ENCODE measurements at regions not wholly inside any gene's neighbourhood (a gene's known extent, or its start where the extent isn't known, plus 50 kb on each side); places are given as distances from the start of the nearest gene placed in this dataset.
"Not testable (repeated sequence)": the region's sequence is repeated elsewhere in the genome, so short reads cannot be mapped to it uniquely, and the experiment has no call there.

GRCh38 chr12:114194956-114195355 lies 211.0 kb downstream of the TBX5 start:
- POLR2A ChIA-PET: no interaction called here
- CTCF ChIA-PET: no interaction called here

GRCh38 chr12:114194066-114194465 lies 211.9 kb downstream of the TBX5 start:
- POLR2A ChIA-PET: no interaction called here
- CTCF ChIA-PET: no interaction called here

- ChIA-PET POLR2A (no interaction called here), CTCF (no interaction called here)
These were observed 212.5 kb downstream of the TBX5 start for GRCh38 chr12:114193474-114193873.

- CTCF ChIA-PET: no interaction called here
- POLR2A ChIA-PET: no interaction called here
These were observed 213.4 kb downstream of the TBX5 start for GRCh38 chr12:114192549-114192948.

GRCh38 chr12:114192013-114192412 lies 213.9 kb downstream of the TBX5 start:
- CTCF ChIA-PET: no interaction called here
- POLR2A ChIA-PET: no interaction called here

GRCh38 chr12:114191581-114191980 lies 214.4 kb downstream of the TBX5 start:
- CTCF ChIA-PET: no interaction called here
- POLR2A ChIA-PET: no interaction called here

- CTCF ChIA-PET: no interaction called here
- POLR2A ChIA-PET: no interaction called here
These were observed 215.0 kb downstream of the TBX5 start for GRCh38 chr12:114190971-114191370.

- ChIA-PET POLR2A (no interaction called here), CTCF (no interaction called here)
These were observed 216.7 kb downstream of the TBX5 start for GRCh38 chr12:114189266-114189665.

GRCh38 chr12:114186241-114187002 lies 219.5 kb downstream of the TBX5 start:
- POLR2A ChIA-PET: no interaction called here

GRCh38 chr12:114185036-114185435 lies 218.9 kb upstream of the RBM19 start:
- POLR2A ChIA-PET: no interaction called here

More at GRCh38 chr12:114186241-114187002, 219.5 kb downstream of the TBX5 start:
- CTCF ChIA-PET: no interaction called here

GRCh38 chr12:114174326-114174725 lies 208.2 kb upstream of the RBM19 start:
- CTCF ChIA-PET: no interaction called here
- POLR2A ChIA-PET: no interaction called here

More at GRCh38 chr12:114185036-114185435, 218.9 kb upstream of the RBM19 start:
- CTCF ChIA-PET: no interaction called here

GRCh38 chr12:114172135-114172534 lies 206.0 kb upstream of the RBM19 start:
- CTCF ChIA-PET: interaction anchor here (0.8 kb wide), 1 partner anchor 160 kb away, joined by 3 read pairs; no protein-coding TSS in a partner anchor
- POLR2A ChIA-PET: no interaction called here

GRCh38 chr12:114168061-114168460 lies 201.9 kb upstream of the RBM19 start:
- ChIA-PET CTCF (no interaction called here), POLR2A (no interaction called here)

- CTCF ChIA-PET: no interaction called here
- POLR2A ChIA-PET: no interaction called here
These were observed 201.3 kb upstream of the RBM19 start for GRCh38 chr12:114167431-114167830.

- ChIA-PET CTCF (interaction anchor here (0.6 kb wide), 1 partner anchor 153 kb away, joined by 3 read pairs; no protein-coding TSS in a partner anchor), POLR2A (no interaction called here)
These were observed 200.2 kb upstream of the RBM19 start for GRCh38 chr12:114166362-114166761.

- CTCF ChIA-PET: interaction anchor here (0.6 kb wide), 1 partner anchor 152 kb away, joined by 3 read pairs; no protein-coding TSS in a partner anchor
These were observed 199.8 kb upstream of the RBM19 start for GRCh38 chr12:114165921-114166320.

GRCh38 chr12:114164351-114164750 lies 198.2 kb upstream of the RBM19 start:
- POLR2A ChIA-PET: no interaction called here
- CTCF ChIA-PET: no interaction called here

More at GRCh38 chr12:114165921-114166320, 199.8 kb upstream of the RBM19 start:
- POLR2A ChIA-PET: no interaction called here

- ChIA-PET POLR2A (no interaction called here), CTCF (no interaction called here)
These were observed 197.6 kb upstream of the RBM19 start for GRCh38 chr12:114163771-114164170.

- CTCF ChIA-PET: no interaction called here
- POLR2A ChIA-PET: no interaction called here
These were observed 194.3 kb upstream of the RBM19 start for GRCh38 chr12:114160445-114160844.

GRCh38 chr12:114152890-114153289 lies 186.8 kb upstream of the RBM19 start:
- CTCF ChIA-PET: no interaction called here
- POLR2A ChIA-PET: no interaction called here

GRCh38 chr12:114152066-114152465 lies 185.9 kb upstream of the RBM19 start:
- POLR2A ChIA-PET: no interaction called here
- CTCF ChIA-PET: no interaction called here

GRCh38 chr12:114150584-114150983 lies 184.5 kb upstream of the RBM19 start:
- CTCF ChIA-PET, POLR2A ChIA-PET: not testable (repeated sequence)

Data from activated CD8-positive, alpha-beta memory T cell treated with anti-CD3 and anti-CD28 coated beads for 36 hours (primary cell).